Right lobe of liver (tissue), 4 donors: ENCODE measurements at regions not wholly inside any gene's neighbourhood (a gene's known extent, or its start where the extent isn't known, plus 50 kb on each side); places are given as distances from the start of the nearest gene placed in this dataset.

Experiments
- CTCF ChIP-seq, 4 donors: fragments of 200-600 bp in 3 of 4; fragments of 450-650 bp in 1 of 4; IDR thresholded peaks; one replicate each; pipeline versions ENCODE4 v1.5.1 to v1.8.0; 2016 to 2022; ENCODE audit warnings: antibody characterized with exemption in 4 of 4, mild to moderate bottlenecking in 2 of 4
- POLR2A ChIP-seq: fragments of 450-650 bp; IDR thresholded peaks from one replicate; pipeline ENCODE4 v1.6.1; 2017; ENCODE audit warnings: antibody characterized with exemption, mild to moderate bottlenecking
- donor health status: DM: no; HTN: no; CAD: no.
- donor health status: DM: no; HTN: no; CAD: no.
- donor health status: DM: no; HTN: yes; CAD: no.

DNA sequence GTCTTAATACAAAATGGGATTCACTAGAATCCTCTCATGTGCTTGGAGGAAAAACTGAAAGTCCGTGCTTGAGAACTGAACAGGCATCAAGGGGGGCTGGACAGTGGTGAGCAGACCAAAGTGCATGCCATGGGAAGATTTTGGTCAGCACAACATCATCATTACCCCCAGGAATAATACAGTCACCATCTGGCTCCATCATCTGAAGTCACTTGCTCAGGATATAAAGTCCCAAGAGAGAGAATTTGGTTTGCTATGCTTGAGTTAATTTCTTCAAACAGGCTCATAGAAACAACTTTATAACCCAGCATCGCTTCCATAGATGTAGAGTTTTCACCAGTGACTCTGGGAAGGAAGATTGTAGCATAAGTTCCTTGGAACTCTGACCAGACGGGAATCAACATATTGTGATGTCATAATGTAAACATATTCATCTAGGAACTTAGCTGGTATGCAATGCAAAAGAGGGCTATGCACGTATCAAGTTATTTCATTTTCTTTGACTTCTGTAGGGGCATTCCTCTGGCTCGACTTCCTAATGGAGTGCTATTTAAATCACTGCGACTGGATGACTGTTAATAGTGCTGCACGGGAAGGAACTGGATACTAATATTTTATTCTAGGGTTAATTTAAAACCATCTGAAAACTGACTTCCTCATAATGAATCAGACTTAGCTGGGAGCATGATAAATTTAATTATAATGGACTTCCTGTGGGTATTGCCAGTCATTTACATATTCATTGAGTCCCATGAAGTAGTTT, 145.2 kb downstream of the MTRR start:
- TF ChIP-seq POLR2A: no peak
- no peak for TF ChIP-seq CTCF (IDR thresholded peaks at IDR 0.05)
